ENCODE measurements at regions not wholly inside any gene's neighbourhood (a gene's known extent, or its start where the extent isn't known, plus 50 kb on each side); places are given as distances from the start of the nearest gene placed in this dataset.

- no peak for DNase-seq
Measured at GRCh38 chr1:84759756-84760155, 69.5 kb upstream of the SSX2IP start.

DNA sequence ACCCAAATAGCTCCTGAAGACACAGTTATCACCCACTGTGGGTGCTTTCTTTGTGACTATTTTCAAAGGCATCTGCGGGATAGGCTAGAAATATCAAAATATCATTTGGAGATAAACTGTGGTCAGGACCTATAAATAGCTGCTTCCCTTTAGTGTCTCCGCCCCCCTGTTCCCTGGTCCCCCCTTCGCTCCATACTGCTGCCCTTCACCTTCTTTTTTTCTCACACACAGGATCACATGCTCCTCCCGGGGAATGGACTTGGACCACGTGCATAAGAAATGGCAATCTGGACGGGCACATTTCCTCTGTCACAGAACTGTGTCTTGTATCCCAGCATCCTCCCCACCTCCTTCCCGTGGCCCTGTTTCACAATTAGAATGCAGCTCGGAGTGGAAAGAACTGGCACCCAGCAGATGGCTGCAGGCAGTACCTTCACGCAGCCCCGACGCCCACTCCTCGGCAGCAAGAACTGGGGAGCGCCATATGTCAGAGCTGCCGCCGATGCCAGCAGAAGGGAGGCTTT is 68.8 kb upstream of the SSX2IP start:
- no peak for DNase-seq

- no peak for DNase-seq
Measured at GRCh38 chr1:84758476-84758875, 68.2 kb upstream of the SSX2IP start.

GRCh38 chr1:84757301-84757700 is 67.0 kb upstream of the SSX2IP start:
- no peak for DNase-seq

GRCh38 chr1:84756455-84757082 is 66.3 kb upstream of the SSX2IP start:
- peak; percentile 35 for DNase-seq

DNA sequence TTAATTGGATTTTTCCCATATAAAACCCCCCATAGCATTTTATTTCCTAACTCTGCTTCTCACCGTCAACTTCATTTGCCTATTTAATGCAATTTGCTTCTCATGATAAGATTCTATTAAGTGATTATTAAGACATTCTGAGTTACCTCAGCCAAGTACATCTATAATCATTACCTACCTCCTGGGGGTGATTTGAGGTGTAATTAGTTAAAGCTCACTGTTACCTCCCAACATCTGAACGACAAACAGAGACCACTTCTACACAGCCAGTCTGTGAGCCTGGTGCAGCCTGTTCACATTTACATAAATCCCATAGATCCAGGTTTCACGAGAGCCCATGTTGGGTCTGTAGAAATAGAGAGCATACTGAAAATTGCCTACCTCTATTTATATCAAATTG is 65.7 kb upstream of the SSX2IP start:
- no peak for DNase-seq

DNA sequence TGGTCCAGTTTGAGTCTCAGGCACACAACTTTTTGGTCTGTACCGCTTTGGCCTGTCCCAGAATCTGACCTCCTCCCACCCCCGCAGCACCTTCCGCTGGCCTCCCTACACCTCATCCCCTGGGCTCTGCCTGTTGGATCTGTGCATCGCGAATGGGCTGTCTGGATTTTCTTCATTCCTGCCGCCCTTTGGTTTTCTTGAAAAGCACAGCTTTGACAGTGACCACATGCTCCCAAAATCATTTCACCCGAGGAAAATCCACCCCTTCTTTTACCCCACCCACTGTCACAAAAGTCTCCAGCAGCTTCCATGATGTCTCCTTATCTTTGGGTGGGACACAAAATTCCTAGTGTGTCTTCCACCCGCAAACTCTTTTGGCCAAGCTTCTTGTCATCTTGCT is 65.0 kb upstream of the SSX2IP start:
- DNase-seq, result no peak

- DNase-seq, result no peak
Measured at GRCh38 chr1:84754386-84754703, 64.1 kb upstream of the SSX2IP start.

DNA sequence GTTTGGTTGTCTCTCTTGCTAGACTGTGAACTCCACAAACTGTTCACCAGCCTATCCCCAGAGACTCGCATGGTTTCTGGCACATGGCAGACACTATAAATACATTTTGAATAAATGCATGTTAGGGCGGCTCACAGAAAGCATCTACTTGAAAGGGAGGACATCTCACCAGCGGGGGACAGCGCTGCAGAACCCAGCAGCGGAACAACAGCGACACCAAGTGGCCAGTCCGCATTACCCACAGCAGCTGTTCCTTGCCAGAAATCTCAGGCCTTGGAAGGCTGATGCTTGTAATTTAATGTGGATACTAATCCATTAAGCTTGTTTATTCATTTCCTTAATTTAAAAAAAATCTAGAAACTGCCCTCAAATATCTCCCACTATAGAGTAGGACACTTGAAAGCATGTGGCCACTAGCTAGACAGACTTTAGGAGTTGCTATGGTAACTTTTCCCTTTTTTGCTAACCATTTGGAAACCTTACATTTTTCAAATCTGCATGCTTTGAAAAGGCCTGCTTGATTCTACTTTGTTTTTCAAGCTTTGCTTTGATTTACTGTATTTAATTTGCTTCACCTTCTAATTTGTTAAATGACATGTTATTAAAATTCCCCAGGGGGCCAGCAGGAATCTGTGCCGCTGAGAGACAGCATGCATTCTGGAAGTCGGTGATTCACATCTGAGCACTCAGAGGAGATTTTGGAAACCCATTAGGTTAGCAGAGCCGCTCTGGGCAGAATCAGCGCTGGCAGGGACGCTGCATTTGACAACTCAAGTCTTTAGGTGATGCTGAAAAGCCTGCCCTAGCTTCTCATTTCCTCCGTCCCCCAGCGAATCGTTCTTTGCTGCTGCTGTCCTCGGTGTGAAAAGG is 63.5 kb upstream of the SSX2IP start:
- DNase-seq, result peak; percentile 87

DNA sequence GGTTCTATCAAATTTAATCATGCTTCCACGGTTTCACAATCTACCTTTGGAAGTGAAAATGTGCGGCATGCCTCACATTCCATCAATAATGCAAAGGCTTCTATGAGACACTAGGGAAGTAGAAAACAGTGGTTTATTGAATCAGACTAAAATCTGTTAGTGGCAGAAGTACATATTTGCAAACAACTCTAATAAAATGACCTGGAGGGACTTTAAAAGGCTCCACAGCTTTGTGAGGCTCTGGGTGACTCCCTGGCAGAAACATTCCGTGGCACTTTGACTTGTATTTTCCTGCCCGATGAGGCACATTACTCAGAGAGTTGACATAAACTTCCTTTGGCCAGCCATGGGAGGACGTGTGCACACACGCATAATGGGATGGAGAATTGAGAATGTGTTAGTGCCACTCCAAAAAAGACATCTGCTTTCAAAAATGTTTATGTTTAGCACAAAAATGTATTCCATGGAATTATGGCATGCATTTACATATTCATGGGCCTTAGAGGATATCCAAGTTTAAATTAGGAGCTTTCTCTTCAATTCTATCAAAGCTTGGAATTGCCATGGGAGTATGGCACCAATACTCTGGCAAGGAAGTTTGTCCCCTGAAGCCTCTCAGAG is 60.0 kb upstream of the SSX2IP start:
- no peak for DNase-seq

DNA sequence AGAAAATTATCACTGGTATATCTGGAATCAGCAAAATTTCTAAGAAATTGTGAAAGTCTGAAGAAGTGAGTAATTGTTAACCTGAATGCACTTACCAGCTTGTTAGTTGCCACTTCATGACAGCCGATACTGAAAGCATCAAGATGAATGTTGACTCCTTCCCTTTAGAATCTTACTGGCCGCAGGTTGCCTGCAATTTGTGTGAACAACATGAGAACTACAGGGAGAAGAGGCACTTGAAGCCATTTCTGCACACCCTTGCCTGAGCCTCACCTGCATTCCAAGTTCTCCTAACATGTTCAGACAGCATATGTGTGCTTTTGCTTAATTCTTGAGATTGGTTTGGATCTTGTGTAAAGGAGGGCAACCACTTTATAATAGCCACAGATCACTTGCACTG is 59.2 kb upstream of the SSX2IP start:
- no peak for DNase-seq

- DNase-seq, result no peak
Measured at GRCh38 chr1:84748364-84748763, 58.1 kb upstream of the SSX2IP start.

DNA sequence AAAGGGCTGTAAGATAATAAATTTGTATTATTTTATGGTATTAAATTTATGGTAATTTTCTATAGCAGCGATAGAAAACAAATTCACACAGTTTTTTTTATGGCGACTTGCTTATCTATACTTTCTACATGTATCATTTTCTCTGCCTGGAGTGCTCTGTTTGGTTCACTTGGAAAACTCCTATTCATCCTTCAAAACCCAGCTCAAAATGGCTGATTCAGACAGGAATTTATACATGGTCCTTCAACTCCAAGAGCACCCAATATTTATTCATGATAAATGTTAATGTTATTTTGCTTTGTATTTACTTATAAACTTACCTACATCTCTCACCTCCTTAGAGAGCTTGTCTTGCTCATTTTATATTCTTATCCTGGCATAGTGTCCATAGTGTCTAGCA is 55.6 kb upstream of the SSX2IP start:
- DNase-seq, result no peak

DNA sequence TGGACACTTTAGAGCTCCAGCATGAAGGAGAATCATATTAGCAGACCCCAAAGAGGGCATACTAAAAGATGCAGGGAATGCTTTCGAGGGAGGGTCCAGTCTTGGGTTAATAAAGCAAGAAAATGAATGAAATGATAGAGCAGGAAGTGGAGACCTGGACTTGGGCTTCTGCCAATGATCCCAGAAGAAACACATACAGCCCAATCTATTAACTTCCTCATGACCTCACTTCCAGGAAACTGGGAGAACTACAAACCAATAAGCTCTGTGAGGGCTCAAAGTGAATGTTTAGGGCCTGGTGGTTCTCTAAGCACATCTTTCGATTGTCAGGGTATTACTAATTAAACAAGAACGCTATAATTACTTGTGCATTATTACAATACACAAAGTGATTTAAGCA is 53.6 kb upstream of the SSX2IP start:
- peak; percentile 47 for DNase-seq

GRCh38 chr1:84742653-84743052 is 52.4 kb upstream of the SSX2IP start:
- DNase-seq, result no peak

DNA sequence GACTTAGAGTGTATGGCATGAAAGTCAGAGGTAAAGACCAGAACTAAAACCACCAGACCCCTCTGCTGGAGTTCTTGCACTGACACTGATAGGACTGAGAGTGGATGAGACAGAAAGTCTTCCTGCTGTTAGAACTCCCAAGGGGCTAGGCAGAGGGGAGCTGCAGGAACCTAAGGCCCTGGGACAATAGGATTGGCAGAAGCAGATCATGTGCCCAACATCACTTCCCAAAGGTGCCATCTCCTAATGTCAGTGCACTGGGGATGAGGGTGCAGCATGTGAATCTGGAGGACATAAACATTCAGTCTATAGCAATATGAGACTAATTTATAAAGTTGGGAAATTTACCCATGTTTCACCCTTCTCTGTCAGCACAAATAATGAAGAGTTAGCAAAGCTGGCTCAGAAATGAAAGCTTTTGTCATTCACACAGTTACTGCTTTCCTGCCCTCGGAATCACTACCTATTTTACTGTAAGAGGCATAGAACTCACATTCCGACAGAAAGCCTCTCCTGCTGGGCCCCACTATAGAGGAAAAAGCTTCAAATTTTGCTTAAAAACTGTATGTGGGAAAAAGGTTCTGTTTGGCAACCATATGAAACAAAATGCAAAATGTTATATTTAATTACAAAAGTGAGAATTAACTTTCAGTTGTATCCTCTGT is 49.9 kb upstream of the SSX2IP start:
- no peak for DNase-seq

Data from DMS53 (cell line).